ENCODE measurements at regions not wholly inside any gene's neighbourhood (a gene's known extent, or its start where the extent isn't known, plus 50 kb on each side); places are given as distances from the start of the nearest gene placed in this dataset.
A peak's percentile ranks its signal among the peaks of the same experiment; 100 is the strongest.
"Not testable (repeated sequence)": the region's sequence is repeated elsewhere in the genome, so short reads cannot be mapped to it uniquely, and the experiment has no call there.

DNA sequence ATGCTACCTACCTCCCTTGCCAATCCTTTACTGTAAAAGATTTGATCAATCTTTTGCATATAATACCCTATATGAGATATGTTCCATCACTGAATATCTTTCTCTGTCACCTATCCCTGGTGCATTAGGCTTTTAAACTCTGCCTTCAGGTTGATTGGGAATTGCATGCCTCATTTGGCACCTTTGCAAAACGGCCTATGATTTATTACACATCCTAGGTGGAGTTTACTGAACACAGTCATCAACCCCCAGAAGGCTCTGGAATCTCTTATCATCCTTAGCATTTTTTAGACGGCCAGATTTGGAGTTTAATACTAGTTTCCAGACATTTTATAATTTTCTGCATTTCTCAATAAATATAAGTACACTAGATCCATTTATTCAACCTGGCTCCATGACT, 448.4 kb upstream of the SLC10A2 start:
- DNase-seq = no peak

GRCh38 chr13:103514188-103514587, 448.0 kb upstream of the SLC10A2 start:
- DNase-seq = no peak

DNA sequence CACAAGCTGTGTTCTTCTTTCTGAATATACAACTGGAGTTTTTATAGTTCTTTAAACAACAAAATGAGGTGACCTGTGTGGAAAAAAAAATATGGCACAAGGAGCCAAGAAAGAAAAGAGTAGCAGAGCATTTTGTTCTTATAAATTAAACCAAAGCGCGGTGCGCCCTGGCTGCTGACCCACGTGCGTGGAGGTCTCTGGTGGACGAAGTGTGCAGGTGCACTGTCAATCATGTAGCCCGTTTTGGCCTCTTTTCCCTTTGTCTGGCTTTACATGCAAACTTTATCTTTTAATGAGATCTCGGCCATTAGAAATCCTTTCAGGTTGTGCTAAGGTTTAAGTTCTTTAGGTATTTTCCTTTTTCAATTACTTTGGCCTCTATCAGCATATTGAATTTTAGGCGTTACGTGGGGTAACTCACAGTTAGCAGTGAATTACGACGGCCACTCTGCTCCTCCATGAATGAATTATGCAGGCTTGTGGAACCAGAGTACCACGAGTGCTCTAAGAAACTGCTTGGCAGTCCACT, 443.9 kb upstream of the SLC10A2 start:
- DNase-seq = no peak

- no peak for DNase-seq
Observed at GRCh38 chr13:103497404-103497803, 431.2 kb upstream of the SLC10A2 start.

DNA sequence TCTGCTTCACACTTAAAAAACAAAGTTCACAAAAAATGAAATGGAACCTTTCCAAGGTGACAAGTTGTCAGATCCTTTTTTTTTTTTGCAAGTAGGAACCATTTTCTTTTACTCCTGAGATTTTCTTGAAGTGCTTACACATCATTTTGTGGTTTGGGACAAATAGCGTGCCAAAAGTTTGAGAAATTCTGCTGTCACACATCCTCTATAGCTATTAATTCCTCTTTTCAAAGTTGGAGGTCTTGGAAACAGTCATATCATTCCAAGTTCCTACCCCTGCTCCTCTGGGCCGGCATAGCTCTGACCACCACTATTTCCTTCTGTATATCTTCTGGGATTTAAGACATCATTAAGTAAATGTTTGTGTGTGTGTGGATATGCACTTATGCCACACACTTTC, 421.6 kb upstream of the SLC10A2 start:
- no peak for DNase-seq

GRCh38 chr13:103473081-103473480, 406.9 kb upstream of the SLC10A2 start:
- no peak for DNase-seq

DNA sequence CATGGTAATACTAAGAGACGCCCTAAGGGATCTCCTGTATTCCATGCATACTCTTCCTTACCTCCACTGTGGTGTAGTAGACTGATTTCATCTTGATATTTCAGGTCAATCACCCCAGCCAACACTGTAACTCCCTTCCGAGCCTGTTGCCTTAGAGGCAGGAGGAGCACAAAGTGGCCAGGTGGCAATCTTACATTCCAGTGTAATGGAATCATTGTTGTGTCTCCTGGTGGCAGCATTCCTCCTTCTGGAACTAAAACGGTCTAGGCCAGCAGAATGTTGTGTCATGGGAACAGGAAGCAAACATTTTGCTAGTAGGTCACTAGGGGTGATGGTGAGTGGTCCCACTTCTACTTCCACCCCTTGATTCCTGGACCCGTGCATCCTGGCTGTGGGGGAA, 405.7 kb upstream of the SLC10A2 start:
- no peak for DNase-seq

- no peak for DNase-seq
Observed at GRCh38 chr13:103469771-103470170, 403.6 kb upstream of the SLC10A2 start.

DNA sequence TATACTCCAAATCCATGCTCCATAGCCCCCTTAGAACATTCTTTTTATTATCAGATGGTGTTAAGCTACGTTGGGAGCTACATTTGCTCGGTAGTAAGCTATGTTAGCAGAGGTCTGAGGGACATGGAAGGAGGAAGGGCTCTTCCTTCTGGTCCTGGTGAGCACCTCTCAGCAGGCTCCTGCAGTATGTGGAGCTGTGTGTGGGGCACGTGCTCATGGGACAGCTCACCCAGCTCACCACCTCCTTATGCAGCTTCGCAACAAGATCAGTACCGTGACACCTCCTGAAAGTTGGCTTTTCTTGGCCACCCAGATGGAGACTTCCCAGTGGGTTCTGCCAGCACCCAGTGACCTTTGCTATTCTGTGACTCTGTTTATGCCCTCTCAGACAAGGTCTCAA, 400.5 kb upstream of the SLC10A2 start:
- DNase-seq = no peak

DNA sequence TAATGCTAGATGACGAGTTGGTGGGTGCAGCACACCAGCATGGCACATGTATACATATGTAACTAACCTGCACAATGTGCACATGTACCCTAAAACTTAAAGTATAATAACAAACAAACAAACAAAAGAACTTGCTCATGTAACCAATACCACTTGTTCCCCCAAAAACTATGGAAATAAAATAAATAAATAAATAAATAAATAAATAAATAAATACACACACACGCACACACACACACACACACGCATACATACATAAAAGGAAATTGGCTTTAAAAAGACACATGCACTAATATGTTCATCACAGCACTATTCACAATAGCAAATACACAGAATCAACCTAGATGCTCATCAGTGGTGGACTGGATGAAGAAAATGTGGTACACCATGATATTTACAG, 394.0 kb upstream of the SLC10A2 start:
- DNase-seq = not testable (repeated sequence)

GRCh38 chr13:103457050-103457449, 390.8 kb upstream of the SLC10A2 start:
- DNase-seq = not testable (repeated sequence)

DNA sequence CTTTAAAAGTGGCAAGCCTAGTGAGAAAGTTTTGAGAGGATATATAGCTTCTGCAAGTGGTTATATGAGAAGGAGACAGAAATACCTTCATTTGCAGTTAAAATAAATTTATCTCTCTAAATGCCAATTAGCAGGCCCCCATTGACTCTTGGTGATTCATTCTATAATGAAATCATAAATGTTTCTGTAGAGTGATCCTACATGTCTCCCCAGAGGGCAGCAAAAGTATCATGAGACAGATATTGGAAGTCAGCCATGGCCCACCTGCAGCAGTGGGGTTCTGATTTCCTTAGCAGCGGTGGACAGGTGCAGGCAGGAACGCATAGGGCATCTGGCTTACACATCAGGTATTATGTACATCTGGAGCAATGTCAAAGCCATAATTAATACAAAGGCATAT, 385.4 kb upstream of the SLC10A2 start:
- no peak for DNase-seq

GRCh38 chr13:103443604-103444003, 377.4 kb upstream of the SLC10A2 start:
- DNase-seq = no peak

GRCh38 chr13:103437651-103438050, 371.4 kb upstream of the SLC10A2 start:
- DNase-seq = no peak

DNA sequence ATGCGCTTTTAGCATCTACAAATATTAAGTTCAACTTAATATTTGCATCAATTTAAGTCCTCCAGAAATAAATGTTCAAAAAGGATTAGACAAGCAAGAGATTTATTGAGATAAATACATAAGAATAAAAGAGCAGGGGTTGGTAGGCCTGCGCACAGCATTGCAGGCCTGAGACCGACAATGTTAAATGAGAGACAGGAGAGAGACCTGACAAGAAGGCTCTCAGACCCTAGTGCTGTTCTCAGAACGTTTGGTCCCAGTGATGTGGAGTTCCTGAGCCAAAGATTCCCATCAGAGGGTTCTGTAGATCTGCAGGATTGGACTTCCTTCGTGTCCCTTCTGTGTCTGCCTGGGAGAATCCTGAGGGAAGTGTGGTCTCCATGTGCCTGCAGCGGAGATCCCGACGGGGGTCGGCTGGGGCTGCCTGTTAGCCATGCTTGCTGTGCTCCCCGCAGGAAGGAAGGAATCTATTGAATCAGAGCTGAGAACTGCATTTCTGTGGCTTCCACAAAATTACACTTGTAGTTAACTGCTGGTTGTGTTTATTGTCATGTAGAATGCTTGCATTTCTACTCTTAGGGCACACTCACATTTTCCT, 369.9 kb upstream of the SLC10A2 start:
- DNase-seq = no peak

DNA sequence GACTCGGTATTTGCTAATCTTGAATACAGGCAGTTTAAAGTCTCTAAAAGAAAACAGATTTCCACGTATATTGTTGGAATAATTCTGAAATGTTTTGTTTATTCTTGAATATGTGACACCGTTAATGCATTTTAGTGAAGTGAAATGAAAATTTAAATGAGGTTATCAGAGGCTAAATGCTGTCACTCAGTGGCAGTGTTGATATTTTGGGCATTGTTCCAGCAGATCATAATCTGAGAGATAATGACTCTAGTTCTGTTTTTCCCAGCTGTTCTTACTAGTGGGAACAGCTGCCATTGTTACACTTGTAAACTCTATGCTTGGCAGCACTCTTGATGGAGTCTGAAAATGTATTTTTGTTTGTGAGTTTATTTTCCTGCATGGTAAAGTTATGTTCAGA, 365.6 kb upstream of the SLC10A2 start:
- DNase-seq = no peak

DNA sequence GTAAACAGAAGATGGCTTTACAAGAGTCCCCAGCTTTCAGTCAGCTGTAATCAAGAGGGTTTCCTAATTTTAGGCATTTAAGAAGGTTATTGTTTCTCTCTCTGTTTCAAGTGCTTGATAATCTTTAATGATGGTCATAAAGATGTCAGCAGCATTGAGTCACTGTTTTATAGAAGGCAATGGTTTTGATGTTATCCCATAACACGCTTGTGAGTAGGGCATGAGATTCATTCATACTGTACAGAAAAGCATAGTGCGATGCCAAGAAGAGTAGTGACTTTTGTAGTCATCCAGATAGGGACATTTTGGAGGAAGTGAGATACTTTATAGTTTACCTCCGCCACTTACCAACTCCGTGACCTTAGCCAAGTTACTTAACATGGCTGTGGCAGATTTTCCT, 364.2 kb upstream of the SLC10A2 start:
- DNase-seq = no peak

GRCh38 chr13:103410002-103410401, 343.8 kb upstream of the SLC10A2 start:
- no peak for DNase-seq

DNA sequence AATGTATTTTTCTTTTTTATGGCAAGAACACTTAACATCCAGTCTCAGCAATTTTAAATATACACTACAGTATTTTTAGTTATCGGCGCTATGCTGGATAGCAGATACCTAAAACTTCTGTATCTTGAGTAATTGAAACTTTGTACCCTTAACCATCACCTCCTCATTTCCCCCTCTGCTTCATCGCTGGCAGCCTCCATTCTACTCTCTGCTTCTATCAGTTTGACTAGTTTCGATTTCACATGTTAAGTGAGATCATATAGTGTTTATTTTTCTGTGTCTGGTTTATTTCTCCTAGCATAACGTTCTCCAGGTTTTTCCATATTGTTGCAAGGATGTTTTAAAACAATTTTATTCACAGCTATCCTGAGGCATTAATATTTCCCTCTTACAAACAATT, 340.8 kb upstream of the SLC10A2 start:
- no peak for DNase-seq

GRCh38 chr13:103405297-103405696, 339.1 kb upstream of the SLC10A2 start:
- DNase-seq = no peak

DNA sequence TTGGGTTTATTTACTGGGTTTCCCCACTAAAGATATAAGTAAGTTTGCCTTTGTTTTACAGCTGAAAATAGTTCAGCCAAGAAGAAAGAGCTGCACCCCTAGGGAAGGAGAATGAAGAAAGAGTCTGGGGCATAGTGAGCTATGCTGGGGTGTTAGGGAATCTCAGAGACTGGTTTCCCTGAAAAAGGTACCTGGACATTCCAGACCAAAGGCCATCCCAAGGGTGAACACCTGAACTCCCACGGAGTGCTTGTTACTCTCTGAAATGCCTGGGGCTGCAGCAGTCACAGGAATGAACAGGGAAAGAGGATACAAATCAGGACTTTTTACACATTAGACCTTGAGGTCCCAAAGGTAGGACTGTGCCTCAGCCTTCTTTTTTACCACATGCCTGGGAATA, 337.6 kb upstream of the SLC10A2 start:
- no peak for DNase-seq

DNA sequence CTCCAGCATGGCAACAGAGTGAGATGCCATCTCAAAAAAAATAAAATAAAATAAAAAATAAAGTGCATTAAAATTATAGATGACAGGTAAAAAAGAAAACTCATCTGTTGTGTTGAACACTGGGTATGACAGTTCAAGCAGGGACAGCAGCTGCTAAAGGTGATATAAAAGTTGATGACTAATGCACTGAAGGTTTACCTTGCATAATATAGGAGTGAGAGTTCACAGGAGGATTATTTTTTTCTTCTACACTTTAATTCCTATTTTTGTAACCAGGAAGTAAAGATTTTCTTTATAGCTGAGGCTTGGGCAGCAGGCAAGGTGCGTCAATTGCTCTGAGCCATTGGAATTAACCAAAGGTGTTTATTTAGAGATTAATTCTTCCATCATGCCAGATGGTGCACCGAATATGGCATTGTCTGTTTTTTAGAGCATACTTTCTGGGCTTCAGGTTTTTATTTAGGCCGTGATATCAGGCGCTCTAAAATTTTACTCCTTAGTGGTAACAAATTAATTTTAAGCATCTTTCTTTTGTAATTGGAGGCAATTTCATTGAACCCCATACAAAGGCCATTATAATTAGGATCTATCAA, 337.0 kb upstream of the SLC10A2 start:
- peak in 1 of 14 donors; percentile 23 for DNase-seq

DNA sequence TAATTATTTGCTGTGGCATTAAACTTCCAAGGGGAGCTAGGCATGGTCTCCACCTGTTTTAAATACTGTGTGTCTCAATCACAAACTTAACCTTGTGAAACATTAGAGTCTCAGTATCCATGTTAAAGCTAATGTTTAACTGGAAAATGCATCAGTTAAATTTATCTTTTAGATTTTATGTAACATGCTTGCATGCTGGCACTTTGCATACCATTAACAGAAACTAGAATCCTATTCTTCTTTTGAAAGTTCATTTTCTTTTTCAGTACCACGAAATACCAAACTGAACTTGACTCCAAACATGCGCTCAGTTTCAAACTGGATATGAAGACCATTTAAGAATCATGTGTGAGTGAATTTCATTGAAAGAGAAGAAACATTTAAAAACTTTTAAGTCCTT, 328.9 kb upstream of the SLC10A2 start:
- DNase-seq = no peak

DNA sequence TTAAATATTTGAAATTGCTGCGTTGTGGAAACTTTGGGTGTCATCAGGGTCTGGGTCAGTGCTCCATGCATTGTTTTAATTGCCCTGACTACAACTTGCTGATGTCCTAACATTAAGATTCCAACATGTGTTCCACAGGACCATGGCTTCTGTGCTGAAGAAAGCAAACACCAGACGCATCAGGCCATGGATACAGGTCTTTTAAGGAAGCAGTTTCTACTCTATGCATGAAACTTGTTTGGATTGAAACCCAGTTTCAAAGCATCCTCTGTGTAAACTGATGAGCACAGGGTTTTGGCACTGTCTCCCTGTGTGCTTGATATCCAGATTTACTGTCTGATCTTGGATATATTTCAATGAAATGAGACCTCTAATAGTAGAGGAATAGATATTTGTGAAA, 328.4 kb upstream of the SLC10A2 start:
- DNase-seq = no peak

GRCh38 chr13:103391936-103392335, 325.7 kb upstream of the SLC10A2 start:
- no peak for DNase-seq
